PC-9 (cell line): ENCODE measurements at regions not wholly inside any gene's neighbourhood (a gene's known extent, or its start where the extent isn't known, plus 50 kb on each side); places are given as distances from the start of the nearest gene placed in this dataset.

ENCODE experiments used
- EZH2 ChIP-seq: fragments of 200-600 bp; sonication (generic); IDR thresholded peaks from 2 replicates; pipeline ENCODE4 v1.8.0; 2017; ENCODE audit warnings: antibody characterized with exemption, low read depth
- TF ChIP-seq, protein P1 (sequence below): fragments of 200-600 bp; sonication (generic); conservative IDR thresholded peaks from 2 replicates; pipeline ENCODE4 v1.6.1; 2017; ENCODE audit warnings: mixed run types, antibody characterized with exemption, mild to moderate bottlenecking, moderate library complexity

DNA sequence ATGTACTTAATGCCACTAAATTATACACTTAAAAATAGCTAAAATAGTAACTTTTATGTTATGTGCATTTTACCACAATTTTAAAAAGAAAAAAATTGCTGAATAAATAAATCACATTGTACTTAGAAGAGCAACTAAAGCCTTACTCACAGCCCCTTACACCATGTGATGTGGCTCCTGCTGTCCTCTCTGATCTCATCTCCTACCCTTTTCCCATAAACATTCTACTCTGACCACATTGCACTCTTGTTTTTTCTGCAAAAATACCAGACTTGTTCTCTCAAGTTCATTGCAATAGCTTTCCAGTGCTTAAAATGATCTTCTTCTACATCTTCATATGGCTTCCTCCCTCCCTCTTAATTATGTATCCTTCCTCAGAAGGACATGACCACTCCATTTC lies 268.4 kb downstream of the ELAVL2 start:
- TF ChIP-seq, protein P1, sequence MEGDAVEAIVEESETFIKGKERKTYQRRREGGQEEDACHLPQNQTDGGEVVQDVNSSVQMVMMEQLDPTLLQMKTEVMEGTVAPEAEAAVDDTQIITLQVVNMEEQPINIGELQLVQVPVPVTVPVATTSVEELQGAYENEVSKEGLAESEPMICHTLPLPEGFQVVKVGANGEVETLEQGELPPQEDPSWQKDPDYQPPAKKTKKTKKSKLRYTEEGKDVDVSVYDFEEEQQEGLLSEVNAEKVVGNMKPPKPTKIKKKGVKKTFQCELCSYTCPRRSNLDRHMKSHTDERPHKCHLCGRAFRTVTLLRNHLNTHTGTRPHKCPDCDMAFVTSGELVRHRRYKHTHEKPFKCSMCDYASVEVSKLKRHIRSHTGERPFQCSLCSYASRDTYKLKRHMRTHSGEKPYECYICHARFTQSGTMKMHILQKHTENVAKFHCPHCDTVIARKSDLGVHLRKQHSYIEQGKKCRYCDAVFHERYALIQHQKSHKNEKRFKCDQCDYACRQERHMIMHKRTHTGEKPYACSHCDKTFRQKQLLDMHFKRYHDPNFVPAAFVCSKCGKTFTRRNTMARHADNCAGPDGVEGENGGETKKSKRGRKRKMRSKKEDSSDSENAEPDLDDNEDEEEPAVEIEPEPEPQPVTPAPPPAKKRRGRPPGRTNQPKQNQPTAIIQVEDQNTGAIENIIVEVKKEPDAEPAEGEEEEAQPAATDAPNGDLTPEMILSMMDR, result no peak
- no peak for TF ChIP-seq EZH2
